ENCODE measurements at regions not wholly inside any gene's neighbourhood (a gene's known extent, or its start where the extent isn't known, plus 50 kb on each side); places are given as distances from the start of the nearest gene placed in this dataset.

DNA sequence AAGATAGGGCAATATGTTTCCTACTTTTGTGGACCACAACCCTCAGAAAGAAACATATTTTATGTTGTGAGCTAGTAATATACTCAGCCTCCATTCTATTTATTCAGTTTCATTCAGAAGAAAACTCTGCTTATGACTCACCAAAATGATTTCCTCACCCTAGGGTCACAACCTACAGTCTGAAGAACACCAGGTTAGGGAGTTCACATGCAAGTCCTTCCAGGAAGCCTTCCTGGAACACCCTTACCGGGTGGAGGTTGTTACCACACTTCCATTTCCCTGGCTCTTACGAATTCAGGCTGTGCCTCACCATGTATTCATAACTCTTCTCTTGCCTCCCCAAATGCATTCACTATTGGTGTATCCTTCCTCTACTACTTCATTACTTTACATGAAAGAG, 228.0 kb upstream of the ADAMTS9 start:
- TF ChIP-seq, protein P1, sequence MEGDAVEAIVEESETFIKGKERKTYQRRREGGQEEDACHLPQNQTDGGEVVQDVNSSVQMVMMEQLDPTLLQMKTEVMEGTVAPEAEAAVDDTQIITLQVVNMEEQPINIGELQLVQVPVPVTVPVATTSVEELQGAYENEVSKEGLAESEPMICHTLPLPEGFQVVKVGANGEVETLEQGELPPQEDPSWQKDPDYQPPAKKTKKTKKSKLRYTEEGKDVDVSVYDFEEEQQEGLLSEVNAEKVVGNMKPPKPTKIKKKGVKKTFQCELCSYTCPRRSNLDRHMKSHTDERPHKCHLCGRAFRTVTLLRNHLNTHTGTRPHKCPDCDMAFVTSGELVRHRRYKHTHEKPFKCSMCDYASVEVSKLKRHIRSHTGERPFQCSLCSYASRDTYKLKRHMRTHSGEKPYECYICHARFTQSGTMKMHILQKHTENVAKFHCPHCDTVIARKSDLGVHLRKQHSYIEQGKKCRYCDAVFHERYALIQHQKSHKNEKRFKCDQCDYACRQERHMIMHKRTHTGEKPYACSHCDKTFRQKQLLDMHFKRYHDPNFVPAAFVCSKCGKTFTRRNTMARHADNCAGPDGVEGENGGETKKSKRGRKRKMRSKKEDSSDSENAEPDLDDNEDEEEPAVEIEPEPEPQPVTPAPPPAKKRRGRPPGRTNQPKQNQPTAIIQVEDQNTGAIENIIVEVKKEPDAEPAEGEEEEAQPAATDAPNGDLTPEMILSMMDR (IDR thresholded peaks at IDR 0.05; ENCODE audit: low read depth), result no peak

DNA sequence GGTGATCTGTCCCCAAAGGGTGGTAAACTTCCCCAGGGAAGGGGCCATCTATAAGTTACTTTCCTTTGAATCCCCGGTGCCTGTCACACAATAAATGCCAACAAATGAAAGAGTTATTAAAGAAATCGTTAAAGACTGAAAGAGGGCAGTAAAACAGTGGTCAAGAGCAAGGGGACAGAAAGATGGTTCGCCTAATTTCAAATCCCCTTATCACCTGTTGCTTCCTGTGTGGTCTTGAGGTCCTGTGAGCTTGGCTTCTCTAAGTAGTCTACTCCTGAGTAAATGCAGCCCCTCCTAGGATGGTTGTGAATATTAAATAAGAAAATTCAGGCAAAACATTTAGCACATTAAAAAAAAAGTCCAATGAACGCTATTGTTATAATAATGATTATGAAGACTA, 225.7 kb upstream of the ADAMTS9 start:
- TF ChIP-seq, protein P1 (IDR thresholded peaks at IDR 0.05; ENCODE audit: low read depth), result no peak

DNA sequence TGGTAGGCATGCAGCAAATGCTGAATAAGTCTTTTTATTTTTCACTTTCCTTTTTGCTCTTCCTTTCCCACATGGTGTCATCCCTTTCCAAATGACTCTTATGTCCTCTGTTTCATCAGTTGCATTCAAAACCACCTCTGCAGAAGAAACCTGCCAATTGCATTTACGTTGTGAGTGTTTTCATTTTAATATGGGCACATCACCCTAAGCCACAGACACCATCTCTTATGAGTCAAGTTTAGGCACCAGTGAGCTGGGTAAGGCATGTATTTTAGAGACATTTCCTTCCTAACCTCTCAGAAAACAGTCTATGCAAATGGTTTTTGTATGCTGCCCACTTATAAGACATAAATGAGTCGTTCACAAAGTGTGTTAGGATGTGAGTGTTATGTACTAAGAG, 223.3 kb upstream of the ADAMTS9 start:
- TF ChIP-seq, protein P1 (IDR thresholded peaks at IDR 0.05; ENCODE audit: low read depth), result no peak

DNA sequence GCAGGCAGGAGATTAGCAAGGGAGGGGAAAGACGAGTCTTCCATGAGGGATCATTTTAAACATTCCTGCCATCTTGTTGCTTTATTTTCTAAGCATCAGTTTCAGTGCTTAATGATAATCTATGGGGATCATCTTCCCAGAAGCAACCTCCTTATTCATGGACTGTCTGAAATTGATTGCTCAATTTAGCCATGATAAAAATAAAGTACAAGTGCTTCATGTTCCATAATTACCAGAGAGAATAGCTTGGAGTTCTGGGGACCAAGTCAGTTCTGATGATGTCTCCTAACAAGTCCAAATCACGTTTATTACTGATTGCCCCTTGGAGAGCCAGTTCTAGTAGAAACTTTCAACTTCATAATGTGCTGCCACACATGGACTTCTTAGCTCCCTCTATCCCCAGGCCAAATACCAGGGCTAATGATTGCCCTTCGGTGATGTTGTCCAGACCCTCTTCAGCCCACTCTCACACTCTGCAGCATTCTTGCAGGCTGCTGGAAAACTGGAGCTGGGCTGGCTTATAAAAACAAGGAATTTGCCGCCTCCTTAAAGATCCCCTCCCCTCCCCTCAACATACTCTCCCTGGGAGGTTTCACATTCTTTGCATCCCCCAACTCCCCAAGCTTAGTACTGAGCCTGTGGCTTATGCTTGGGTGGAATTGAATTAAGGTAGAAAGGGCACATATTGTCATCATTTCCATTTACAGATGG, 222.1 kb upstream of the ADAMTS9 start:
- TF ChIP-seq, protein P1 (IDR thresholded peaks at IDR 0.05; ENCODE audit: low read depth), result no peak

DNA sequence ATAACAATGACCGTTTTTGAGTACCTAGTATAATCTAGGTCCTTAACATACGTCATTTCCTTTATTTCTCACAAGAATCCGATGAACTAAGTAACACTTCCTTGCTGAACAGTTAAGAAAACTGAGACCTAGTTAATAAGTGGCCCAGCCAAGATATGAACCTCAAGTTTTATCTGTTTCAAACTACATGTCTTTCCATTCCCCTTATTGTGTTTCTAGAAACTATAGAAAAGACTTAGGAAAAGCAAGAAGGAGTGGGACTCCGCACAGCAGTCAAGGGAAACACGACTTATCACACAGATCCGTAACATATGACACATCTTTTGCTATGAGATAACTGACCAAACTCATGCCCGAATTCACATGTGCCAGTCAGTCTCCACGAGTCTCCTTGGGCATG, 221.2 kb upstream of the ADAMTS9 start:
- TF ChIP-seq, protein P1 (IDR thresholded peaks at IDR 0.05; ENCODE audit: low read depth), result no peak

DNA sequence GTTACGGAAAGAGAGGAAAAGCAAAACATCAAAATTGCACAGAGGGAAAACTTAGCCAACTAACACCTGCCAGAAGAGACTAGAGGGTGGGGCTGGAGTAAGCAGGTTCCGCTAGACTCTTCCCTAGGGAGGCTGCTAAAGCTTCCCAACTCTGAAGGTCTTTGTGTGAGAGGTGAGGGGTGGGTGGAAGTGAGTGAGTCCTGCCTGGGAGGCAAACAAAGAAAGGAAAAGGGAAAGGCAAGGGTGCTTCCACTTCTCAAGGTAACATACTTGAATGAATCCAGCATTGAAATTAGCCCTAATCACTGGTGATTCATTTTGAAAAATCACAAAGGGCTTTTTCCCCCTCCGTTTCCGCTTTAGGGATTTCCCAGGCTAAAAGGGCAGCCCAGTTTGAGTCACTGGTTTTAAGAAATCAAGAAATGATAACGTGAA, 220.5 kb upstream of the ADAMTS9 start:
- TF ChIP-seq, protein P1 (IDR thresholded peaks at IDR 0.05; ENCODE audit: low read depth), result no peak

DNA sequence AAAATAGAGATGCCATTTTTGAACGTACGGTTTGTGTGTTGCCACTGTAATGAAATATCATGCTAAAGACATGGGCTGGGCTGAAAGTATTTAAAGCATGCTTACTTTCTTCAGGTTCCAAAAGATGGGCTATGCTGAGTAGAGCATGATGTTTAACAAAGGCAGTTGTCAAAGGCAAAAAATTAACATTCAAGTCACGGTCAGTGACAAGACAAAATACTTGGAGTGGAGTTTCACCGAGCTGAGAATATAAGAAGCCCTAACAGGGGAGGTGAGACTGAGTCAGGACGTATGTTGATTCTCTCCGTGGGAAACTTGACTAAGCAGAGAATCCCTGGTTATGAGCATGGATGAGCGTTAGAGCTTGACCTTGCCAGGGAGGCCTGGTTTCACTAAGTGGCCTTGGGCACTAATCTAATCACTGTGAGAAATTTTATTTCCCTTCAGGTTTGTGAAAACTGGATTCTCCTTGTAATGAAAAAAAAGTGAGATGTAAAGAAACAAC, 218.2 kb upstream of the ADAMTS9 start:
- TF ChIP-seq, protein P1 (IDR thresholded peaks at IDR 0.05; ENCODE audit: low read depth), result no peak

All from subcutaneous adipose tissue (tissue), 1 donor.